ENCODE measurements at regions not wholly inside any gene's neighbourhood (a gene's known extent, or its start where the extent isn't known, plus 50 kb on each side); places are given as distances from the start of the nearest gene placed in this dataset.

- no peak for DNase-seq
These were observed 69.4 kb upstream of the ADAMTSL1 start for GRCh38 chr9:18404434-18405029.

GRCh38 chr9:18405240-18405639, 68.7 kb upstream of the ADAMTSL1 start:
- no peak for DNase-seq

GRCh38 chr9:18410983-18411382, 63.0 kb upstream of the ADAMTSL1 start:
- no peak for DNase-seq

- DNase-seq = no peak
These were observed 52.6 kb upstream of the ADAMTSL1 start for GRCh38 chr9:18421391-18421790.

- DNase-seq = no peak
These were observed 51.5 kb upstream of the ADAMTSL1 start for GRCh38 chr9:18422296-18423036.

- no peak for DNase-seq
These were observed 50.0 kb upstream of the ADAMTSL1 start for GRCh38 chr9:18423791-18424531.
